Lower lobe of right lung (tissue), 2 donors: ENCODE measurements at regions not wholly inside any gene's neighbourhood (a gene's known extent, or its start where the extent isn't known, plus 50 kb on each side); places are given as distances from the start of the nearest gene placed in this dataset.

Source experiments
- ATAC-seq, 2 donors: fragments of 200-7000 bp; cut with Tn5 transposase; one replicate each; pipeline ENCODE4 v1.9.1; 2020 to 2022; ENCODE audit warnings: mild to moderate bottlenecking in 2 of 2, moderate library complexity in 2 of 2
- DNase-seq: peaks from one replicate; pipeline ENCODE4 v3.0.0-alpha.2; 2020
- H3K27ac ChIP-seq: fragments of 200-600 bp; one replicate; pipeline ENCODE4 v1.8.0; 2022
- H3K27me3 ChIP-seq: fragments of 200-600 bp; one replicate; pipeline ENCODE4 v1.8.0; 2022; ENCODE audit warnings: low read depth
- H3K36me3 ChIP-seq: fragments of 200-600 bp; one replicate; pipeline ENCODE4 v1.8.0; 2022; ENCODE audit warnings: mild to moderate bottlenecking
- H3K4me1 ChIP-seq: fragments of 200-600 bp; one replicate; pipeline ENCODE4 v1.8.0; 2022
- H3K4me3 ChIP-seq: fragments of 200-600 bp; one replicate; pipeline ENCODE4 v1.8.0; 2022; ENCODE audit warnings: mild to moderate bottlenecking
- H3K9me3 ChIP-seq: fragments of 200-600 bp; one replicate; pipeline ENCODE4 v1.8.0; 2022
- intact Hi-C: fragments of 100-400 bp; cut with DNase I; formaldehyde crosslinking; loops from one replicate; pipeline ENCODE4 v1.11.0; 2022
- TF ChIP-seq, protein P1 (sequence below): fragments of 200-600 bp; IDR thresholded peaks from one replicate; pipeline ENCODE4 v1.8.0; 2022; ENCODE audit warnings: antibody characterized with exemption, mild to moderate bottlenecking
- donor health status: DM: no; HTN: yes; CAD: no; lungs with severe emphysema.

DNA sequence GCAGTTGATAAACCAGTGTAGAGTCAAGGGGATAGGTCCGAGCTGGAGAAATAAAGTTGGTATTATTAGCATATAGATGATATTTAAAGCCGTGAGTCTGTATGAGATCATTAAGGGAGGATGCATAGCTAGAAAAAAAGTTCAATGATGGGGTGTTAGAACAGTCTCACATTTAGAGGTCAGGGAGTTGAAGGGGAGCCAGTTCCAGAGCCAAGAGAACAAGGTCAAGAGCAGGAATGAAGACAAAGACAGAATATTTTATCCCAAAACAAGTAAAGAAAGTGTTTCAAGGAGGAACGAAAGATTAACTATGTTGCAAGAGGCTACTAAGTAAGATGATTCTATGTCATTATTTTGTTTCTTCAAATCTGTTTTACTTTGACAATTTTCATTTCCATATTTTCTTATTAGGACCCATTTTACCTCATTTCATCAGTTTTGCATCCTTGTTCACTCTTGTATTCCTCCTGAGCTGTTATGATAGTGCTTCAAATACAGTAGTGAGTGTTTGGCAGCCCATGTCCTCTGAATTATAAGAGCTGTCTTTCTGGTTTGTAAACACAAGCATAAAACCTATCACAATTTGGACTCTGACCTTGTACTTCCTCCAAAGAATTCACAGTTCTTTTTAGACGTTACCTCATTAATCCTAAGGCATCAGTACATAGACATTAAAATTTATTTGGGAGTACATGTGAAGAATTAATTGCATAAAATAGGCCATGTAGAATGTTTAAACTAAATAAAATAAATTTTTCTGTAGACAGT, 695.7 kb upstream of the NECTIN3 start:
- H3K4me1 ChIP-seq: no peaks in the 10 kb centered on the region
- intact Hi-C loops: no loop called here
- H3K27ac ChIP-seq: no peak overlapping the region
- H3K9me3 ChIP-seq: no peaks in the 10 kb centered on the region
- TF ChIP-seq, protein P1, sequence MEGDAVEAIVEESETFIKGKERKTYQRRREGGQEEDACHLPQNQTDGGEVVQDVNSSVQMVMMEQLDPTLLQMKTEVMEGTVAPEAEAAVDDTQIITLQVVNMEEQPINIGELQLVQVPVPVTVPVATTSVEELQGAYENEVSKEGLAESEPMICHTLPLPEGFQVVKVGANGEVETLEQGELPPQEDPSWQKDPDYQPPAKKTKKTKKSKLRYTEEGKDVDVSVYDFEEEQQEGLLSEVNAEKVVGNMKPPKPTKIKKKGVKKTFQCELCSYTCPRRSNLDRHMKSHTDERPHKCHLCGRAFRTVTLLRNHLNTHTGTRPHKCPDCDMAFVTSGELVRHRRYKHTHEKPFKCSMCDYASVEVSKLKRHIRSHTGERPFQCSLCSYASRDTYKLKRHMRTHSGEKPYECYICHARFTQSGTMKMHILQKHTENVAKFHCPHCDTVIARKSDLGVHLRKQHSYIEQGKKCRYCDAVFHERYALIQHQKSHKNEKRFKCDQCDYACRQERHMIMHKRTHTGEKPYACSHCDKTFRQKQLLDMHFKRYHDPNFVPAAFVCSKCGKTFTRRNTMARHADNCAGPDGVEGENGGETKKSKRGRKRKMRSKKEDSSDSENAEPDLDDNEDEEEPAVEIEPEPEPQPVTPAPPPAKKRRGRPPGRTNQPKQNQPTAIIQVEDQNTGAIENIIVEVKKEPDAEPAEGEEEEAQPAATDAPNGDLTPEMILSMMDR: no peak
- DNase-seq (no peak), ATAC-seq (no peak)
- H3K27me3 ChIP-seq: no peaks in the 10 kb centered on the region
- H3K4me3 ChIP-seq: no peak overlapping the region
- H3K36me3 ChIP-seq: no peaks in the 10 kb centered on the region

DNA sequence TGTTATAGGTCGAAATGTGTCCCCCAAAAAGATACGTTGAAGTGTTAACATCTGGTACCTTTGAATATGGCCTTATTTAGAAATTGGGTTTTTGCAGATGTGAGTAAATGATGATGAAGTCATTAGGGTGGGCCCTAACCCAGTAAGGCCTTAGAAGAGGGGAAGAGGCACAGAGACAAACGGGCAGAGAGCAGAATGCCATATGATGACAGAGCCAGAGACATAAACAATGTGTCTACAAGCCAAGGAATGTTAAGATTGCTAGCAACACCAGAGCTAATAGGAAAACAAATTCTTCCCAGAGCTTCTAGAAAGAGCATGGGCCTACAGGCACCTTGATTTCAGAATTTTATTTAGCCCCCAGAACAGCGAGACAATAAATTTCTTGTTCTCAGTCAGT, 693.1 kb upstream of the NECTIN3 start:
- TF ChIP-seq, protein P1: no peak
- intact Hi-C loops: no loop called here
- no peaks in the 10 kb centered on the region for H3K9me3 ChIP-seq

DNA sequence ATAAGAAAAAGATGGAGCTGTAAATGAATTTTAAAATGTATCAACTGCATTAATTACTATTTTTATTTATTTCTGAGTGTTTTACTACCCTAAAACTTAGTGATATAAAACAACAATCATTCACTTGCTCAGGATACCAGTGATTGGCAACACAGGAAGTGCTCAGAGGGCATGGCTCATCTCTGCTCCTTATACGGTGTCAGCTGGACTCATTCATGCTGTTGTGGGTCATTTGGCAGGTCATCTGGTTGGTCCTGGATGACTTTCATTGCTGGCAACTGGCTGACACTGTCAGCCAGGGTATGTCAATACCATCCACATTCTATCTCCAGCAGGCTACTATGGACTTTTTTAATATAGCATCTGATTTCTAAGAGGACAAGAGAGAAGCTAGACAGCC, 689.6 kb upstream of the NECTIN3 start:
- Histone ChIP-seq H3K9me3 (no peaks in the 10 kb centered on the region), H3K36me3 (no peaks in the 10 kb centered on the region), H3K27me3 (no peaks in the 10 kb centered on the region), H3K27ac (no peak overlapping the region), H3K4me1 (no peaks in the 10 kb centered on the region), H3K4me3 (no peak overlapping the region)
- TF ChIP-seq, protein P1: no peak
- intact Hi-C loops: no loop called here
- ATAC-seq (no peak), DNase-seq (no peak)

More for the DNA sequence above, 693.1 kb upstream of the NECTIN3 start:
- ATAC-seq: no peak
- no peaks in the 10 kb centered on the region for H3K4me1 ChIP-seq
- H3K36me3 ChIP-seq: no peaks in the 10 kb centered on the region
- DNase-seq: no peak
- H3K27me3 ChIP-seq: no peaks in the 10 kb centered on the region
- no peak overlapping the region for H3K4me3 ChIP-seq
- no peak overlapping the region for H3K27ac ChIP-seq

DNA sequence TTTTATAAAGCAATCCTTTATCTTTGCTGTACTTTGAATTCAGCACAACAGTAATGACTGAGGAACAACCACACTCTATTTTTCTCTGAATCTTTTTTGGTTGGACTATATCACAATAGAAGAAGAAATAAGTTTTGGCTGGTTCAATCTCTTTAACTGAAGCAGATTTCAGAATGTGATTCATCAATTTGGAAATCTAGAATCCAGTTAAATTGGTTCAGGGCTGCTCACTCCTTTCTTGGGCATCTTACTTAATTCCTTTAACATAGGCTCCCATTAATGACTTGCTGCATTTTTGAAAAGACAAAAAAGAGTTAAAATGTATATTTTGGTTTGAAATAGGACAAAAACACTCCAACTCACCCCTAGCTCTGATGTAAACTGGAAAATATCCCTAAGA, 688.3 kb upstream of the NECTIN3 start:
- H3K27me3 ChIP-seq: no peaks in the 10 kb centered on the region
- intact Hi-C loops: no loop called here
- no peaks in the 10 kb centered on the region for H3K9me3 ChIP-seq
- DNase-seq (no peak), ATAC-seq (no peak)
- no peak overlapping the region for H3K27ac ChIP-seq
- no peaks in the 10 kb centered on the region for H3K36me3 ChIP-seq
- no peak overlapping the region for H3K4me3 ChIP-seq
- no peaks in the 10 kb centered on the region for H3K4me1 ChIP-seq
- TF ChIP-seq, protein P1: no peak

DNA sequence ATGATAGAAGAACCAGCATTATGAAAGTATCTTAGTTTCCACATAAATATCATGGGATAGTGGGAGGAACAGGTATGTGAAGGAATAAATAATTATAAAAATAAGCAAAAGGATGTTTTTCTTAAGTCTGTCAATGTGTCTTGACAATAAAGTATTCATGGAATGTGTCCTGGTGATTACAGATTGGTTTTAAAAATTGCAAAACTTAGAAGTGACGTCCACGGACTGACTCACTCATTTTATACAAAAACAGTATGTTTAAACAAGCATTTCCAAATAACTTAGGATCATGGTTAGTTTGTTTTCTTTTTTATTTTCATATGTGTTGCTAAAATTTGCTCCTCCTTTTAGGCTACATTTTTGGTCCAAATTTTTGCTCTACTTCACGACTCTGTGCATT, 687.0 kb upstream of the NECTIN3 start:
- no peak for DNase-seq
- TF ChIP-seq, protein P1: no peak
- no peaks in the 10 kb centered on the region for H3K4me1 ChIP-seq
- no peaks in the 10 kb centered on the region for H3K36me3 ChIP-seq
- H3K9me3 ChIP-seq: no peaks in the 10 kb centered on the region
- no peak for ATAC-seq
- no peaks in the 10 kb centered on the region for H3K27me3 ChIP-seq
- H3K4me3 ChIP-seq: no peak overlapping the region
- H3K27ac ChIP-seq: no peak overlapping the region
- intact Hi-C loops: no loop called here
